HG03378 (cell line): ENCODE measurements at regions not wholly inside any gene's neighbourhood (a gene's known extent, or its start where the extent isn't known, plus 50 kb on each side); places are given as distances from the start of the nearest gene placed in this dataset.

Source experiments
- ATAC-seq: cut with Tn5 transposase; IDR thresholded peaks from one replicate; pipeline ENCODE4 v1.9.1; 2021; ENCODE audit warnings: mild to moderate bottlenecking, moderate library complexity; ENCODE audit not compliant: unreplicated experiment

DNA sequence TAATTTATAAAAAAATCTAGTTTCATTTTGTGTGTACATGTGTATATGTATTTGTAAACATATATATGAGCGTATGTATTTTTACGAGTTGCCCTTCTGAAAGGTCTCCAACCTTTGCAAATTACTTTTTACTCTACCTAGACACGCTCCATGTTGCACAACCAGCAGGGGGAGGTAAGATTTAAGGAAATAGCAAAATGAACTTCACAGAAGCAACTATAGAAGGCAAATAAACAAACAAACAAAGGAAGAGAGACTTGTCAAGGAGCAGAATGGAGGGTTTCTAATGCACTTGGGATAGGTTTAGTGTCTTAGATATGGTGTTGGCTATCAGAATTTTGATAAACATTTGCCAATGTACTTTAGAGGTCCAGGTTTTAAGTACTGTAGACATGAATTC is 820.5 kb upstream of the POU3F3 start:
- ATAC-seq, result no peak

DNA sequence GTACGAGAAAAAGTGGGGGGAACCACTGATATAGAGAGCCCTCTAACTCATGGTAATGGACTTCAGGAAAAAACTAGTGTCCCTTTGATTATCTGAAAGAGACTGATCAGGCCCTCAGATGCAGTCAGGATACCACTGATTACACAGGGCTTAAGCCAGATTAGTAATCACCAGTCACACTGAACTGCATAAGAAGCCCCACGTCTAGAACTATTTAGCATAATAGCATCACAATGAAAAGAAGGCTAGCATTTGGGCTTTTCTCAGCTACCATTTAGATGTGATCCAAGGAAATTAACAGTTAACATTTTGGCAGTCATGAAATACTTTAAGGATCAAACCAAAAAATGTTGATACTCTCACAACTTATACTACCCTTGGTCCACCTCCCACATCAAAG is 813.1 kb upstream of the POU3F3 start:
- ATAC-seq, result no peak

DNA sequence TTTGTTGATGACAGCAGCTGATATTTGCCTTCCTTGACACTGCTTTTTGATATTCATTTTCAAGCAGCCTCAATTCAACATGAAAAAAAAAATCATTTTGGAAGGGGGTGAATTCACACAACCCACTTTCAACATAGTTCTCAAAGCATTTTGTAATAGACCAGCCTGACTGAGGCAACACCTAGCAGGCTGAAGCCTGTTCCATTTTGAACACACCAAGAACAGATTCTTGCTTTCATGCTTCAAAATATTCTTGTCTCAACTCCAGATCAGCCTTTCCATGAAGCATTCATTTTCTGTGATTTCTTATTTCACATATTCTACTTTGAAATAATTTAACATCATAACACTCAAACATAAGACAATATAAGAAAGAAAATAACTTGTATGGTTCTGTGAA is 812.6 kb upstream of the POU3F3 start:
- no peak for ATAC-seq

DNA sequence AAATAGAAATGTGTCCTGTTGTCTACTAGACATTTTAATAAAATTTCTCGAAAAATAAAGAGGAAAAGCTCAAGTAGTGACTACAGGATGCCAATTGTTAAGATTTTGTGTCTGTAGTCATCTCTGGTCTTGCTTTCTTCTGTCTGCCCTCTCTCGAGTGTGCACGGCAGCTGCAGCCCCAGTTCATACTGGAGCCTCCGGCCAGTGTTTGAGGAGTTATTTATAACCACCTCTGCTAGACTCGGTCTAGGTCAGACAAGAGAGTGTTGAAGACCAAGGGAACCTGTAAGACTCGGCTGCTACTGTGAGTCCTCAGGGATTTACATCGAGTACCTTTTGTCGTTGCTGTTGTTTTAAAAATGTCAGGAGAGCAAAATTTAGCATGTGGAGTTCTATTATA is 810.1 kb upstream of the POU3F3 start:
- no peak for ATAC-seq

DNA sequence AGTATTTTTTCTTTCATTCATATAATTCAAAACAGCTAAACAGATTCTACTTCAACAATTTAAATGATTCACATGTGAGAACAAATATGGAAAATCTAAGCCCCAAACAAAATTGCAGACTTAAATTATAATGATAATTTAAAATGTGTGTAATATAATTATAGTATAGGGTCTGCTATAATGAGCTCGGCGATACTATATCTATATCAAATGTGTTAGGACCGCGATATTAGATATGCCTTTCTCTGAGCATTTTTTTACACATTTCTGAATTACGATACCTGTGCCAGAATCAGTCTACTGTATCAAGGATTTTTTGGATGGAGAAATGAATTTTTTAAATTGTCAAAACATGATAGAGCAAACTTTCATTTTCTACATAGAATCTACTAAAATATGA is 808.8 kb upstream of the POU3F3 start:
- ATAC-seq, result no peak

DNA sequence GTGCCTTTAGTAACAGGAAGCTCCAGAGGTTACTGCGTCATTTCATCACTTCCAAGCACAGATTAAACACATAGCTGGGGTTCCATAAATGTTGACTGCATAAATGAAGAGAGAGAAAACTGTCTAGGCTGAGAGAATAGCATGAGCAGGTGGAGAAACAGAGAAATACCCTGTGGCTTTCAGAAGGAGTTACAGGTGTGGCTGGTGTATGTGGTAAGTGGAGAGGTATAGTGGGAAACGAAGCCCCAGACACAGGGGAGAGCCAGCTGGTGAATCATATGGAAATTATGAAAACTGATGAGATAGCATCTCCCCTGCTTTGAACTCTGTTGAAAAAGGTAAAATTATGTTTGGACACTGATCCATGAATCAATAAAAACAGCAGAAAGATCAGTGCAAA is 807.4 kb upstream of the POU3F3 start:
- ATAC-seq, result no peak

DNA sequence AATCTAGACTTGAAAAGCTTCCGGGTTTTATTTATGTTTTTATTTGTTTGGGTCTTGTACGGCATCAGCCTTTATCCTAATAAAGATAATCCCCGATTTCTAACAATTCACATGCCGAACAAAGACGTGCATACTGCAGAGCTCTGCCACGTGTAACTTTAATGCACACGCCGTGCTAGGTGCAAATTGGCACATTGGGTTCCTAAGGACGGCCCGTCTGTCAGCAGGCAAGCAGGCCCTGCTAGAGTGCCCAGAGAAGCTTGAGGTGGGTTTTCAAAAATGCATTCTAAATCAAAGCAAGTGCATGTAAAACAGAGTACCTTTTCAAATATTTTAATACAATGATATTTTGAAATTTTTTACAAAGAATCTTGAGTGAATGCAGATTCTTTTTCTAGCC is 806.4 kb upstream of the POU3F3 start:
- ATAC-seq, result no peak

DNA sequence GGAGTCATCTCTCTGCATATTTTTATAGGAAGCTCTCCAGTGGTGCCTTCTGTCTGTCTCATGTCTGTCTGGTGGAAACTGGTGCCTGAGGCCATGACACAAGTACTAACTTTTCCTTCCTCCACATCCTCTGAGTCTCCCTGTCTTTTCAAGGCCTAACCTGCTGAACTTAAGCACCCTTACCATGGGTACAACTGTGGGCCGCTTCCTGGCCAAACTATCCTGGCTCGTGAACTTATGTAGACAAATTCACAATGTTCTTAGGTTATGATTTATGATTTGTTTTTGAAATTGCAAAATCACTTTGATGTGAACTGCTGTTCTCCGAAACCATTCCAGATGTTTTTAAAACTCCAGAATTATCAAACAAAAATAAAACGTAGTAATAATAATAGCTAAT is 804.5 kb upstream of the POU3F3 start:
- ATAC-seq, result no peak

DNA sequence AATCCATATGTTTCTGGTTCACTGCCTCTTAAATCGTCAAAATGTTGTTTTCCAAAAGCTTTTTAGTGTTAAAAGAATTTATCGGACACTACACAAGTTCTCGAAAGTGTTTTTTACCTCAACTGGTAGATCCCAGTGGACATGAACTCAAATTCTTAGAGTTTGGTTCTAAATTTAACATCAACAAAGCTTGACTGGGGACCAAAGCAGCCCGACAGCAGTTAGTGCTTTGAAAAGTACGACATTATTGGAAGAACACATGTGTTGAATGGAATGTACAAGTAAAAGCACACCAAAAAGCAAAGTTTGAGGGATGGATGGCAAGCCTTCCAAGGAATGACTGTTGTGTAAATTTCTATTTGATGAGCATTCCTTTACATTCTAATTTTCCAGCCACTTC is 803.9 kb upstream of the POU3F3 start:
- ATAC-seq, result no peak

DNA sequence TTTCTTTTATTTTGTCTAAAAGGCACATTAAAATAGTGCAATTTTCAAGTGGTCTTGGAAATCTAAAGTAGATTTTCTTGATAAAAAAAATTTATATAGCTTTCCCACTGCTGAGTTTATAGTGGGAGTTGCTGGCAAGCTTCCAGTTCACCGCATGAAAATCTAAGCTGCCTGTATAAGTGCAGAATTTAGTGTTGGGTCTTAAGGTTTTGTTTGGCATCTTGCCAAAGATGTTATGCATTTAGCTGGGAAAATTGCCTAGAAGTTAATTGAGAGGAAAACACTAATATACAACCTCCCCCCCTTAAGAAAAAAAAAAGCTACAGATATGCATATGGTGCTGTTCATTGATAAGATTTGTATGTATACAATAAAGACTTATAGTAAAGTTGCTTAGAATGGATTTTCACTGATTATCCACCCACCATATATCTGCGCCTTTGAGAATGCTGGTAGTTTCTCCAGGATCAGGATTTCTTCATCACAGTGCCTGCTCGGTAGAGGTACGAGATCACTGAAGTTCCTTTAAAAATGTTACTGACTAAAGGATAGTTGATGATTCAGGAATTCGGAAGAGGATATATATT is 803.2 kb upstream of the POU3F3 start:
- no peak for ATAC-seq

DNA sequence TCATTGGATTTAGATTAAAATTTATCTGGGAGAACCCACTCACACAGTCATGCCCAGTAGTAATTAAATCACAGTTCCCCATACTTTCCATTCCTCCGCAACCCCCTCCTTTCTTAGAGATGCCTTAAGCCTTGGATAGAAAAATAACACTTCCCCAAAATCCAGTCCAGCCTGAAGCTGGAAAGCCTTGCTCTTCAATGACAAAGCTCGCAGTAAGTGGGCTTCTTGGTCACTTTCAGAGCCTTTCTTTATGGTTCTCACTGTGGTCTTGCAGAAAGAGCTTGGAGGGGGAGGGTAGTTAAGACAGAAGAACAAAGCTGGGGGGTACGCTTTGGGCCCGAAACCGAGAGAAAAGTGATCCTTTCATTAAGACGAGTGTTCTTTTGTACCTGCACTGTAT is 802.1 kb upstream of the POU3F3 start:
- no peak for ATAC-seq

DNA sequence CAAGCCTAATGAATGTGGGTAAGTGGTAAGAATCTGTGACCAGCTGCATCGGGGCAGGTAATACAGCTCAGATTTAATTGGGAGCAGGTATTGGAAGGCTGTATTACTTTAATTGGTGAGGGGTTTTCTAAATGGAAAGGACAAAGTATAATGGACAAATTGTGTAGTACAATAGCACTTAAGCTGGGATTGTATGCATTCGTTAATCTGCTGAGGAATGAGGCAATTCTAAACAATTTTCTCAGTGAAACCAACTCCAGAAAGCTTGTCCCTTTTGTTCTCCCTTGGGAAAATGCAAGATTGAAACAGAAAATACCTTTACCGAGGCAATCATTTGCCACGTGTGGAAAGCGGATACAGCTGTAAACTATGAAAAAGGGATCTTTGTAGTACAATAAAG is 801.6 kb upstream of the POU3F3 start:
- no peak for ATAC-seq

DNA sequence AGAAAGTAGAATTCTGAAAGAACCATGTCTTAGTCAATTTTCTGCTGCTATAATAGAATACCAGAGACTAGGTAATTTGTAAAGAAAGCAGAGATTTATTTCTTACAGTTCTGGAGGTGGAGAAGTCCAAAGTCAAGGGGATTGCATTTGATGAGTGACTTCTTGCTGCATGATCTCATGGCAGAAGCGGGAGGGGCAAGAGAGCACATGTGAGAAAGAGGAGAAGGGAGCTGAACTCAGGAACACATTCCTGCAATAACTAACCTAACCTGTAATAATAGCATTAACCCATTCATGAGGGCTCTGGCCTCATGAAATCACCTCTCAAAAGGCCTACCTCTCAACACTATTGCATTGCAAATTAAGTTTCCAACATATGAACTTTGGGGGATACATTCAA is 797.5 kb upstream of the POU3F3 start:
- no peak for ATAC-seq

DNA sequence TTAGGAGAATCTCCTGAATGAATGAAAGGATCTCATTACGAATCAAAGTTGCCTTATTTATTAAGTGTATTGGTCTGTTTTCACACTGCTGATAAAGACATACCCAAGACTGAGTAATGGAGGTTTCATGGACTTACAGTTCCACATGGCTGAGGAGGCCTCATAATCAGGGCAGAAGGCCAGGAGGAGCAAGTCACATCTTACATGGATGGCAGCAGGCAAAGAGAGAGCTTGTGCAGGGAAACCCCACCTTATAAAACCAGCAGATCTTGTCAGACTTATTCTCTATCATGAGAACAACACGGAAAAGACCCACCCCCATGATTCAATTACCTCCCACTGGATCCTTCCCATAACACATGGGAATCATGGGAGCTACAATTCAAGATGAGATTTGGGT is 785.2 kb upstream of the POU3F3 start:
- no peak for ATAC-seq

DNA sequence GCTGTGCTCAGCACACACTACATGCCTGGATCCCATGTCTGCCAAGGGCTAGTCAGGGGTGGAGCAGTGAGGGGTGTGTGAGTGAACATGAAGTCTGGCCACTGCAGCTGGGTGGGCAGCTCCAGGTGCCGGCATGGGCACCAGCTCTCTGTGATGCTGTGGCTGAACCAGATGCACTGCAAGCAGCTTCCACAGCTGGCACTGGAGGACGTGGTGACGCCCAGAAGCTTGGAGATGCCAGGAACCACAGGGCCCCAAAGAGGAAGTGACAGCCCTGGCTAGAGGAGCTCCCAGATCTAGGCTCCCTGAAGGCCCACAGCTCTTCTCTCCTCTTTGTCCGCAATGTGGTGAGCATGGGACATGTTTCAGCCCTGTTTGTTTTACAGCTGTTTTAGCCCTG is 776.3 kb upstream of the POU3F3 start:
- ATAC-seq, result no peak

DNA sequence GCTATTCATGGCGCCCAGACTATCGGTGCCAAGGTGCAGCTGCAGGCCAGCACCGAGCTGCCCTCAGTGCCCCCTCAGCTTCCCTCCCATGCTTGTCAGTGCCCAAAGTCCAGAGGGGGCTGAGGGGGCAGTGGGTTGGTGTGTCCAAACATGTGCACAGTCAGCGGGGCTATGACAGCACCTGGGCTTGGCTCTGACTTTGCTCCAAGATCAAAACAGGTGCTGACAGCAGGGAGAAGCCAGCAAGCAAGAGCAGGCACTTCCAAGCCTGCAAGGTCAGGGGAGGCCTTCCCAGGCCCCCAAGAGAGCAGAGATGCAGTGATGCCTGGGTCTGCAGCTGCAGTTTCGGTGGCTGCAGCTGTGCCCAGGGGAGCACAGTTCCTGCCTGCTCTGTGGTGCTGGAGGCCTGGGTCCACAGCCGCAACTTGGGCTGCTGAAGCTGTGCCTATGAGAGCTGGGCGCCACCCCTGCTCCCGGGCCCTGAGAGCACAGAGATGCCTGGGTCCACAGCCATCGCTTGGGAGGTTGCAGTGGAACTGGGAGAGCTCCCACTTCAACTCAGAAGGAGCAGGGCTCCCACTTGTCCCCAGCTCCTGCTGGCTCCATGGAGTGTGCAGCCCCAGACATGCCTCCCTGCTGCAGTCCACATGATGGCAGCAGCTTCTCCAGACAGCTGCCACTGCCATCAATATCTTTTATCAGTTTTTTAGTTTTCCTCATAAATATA is 775.3 kb upstream of the POU3F3 start:
- no peak for ATAC-seq

DNA sequence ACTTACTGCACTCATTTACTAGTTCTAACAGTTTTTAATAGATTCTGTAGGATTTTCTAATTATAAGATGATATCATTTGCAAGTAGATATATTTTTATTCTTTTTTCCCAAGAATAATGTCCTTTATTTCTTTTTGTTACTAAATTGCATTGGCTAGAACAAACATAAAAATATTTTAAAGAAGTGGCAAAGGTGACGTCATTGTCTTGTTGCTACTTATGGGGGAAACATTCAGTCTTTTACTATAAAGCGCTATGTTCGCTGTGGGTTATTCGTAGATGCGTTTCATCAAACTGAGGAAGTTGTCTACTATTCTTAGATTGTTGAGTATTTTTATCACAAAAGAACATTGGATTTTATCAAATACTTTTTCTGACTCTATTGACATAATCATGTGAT is 765.2 kb upstream of the POU3F3 start:
- no peak for ATAC-seq

DNA sequence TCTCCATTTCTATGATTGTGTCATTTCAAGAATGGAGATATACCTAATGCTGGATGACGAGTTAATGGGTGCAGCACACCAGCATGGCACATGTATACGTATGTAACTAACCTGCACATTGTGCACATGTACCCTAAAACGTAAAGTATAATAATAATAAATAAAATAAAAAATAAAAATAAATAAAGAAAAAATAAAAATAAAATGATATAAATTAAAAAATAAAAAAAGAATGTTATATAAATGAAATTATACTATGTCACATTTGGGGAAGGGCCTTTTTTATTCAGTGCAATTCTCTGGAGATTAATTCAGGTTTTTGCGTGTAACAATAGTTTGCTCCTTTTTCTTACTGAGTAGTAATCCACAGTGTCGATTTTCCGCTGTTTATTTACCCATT is 763.5 kb upstream of the POU3F3 start:
- no peak for ATAC-seq

DNA sequence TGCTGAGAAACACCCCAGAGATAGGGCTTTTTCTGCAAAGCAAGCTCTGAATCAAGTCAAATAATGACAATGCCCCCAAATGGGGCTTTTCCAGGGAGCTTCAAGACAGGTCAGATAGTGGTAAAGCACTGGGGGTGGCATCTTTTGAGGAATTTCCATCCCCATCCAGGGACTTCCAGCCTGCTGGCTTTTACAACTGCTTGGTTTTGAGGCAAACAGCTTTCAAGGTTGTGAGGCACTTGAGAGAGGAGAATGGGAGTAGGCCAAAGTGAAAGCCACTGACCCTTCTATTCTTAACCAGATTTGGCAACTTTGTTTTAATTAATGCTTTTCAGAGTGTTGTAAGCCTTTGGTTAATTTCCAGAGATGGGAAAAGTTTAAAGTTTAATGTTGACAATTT is 762.0 kb upstream of the POU3F3 start:
- no peak for ATAC-seq

DNA sequence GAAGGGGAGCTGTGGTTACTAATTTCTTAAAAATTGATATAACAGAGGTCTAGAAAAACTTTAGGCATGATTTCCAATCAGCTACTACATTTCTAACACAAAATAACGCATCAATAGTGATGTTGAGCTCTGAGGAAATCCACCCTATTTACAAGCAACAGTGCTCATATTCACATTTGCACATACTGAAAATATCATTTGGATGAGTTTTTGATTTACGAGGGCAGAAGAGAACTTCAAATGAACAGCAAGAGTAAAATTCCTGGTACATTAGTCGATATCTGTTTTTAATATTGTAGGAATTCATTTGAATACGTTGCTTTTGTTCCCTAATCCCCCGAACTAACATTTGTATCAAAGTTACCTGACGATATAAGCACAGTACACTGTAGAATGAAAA is 761.0 kb upstream of the POU3F3 start:
- no peak for ATAC-seq

DNA sequence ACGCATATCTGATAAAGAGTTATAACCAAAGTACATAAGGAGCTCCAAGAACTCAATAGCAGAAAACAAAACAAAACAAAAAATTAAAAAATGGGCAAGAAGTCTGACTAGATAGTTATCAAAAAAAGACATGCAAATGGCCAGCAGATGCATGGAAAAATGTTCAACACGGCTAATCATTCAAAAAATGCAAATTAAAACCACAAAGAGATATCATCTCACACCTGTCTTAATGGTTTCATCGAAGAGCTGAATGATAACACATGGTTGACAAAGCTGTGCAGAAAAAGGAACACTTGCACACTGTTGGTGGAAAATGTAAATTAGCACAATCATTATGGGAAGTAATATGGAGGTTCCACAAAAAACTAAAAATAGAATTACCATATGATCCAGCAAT is 751.3 kb upstream of the POU3F3 start:
- no peak for ATAC-seq

DNA sequence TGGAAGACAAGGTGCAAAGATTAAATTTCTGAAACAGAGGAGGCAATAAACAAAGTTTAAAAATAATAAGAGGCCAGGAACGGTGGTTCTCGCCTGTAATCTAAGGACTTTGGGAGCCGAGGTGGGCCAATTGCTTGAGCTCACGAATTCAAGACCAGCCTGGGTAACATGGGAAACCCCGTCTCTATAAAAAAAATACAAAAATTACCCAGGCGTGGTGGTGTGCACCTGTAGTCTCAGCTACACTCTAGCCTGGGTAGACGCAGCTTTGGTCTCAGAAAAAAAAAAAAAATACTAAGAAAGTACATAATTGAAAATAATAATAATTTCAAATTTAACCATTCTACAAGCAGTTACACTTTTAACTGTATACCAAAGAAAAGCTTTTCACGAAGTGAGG is 744.6 kb upstream of the POU3F3 start:
- no peak for ATAC-seq

DNA sequence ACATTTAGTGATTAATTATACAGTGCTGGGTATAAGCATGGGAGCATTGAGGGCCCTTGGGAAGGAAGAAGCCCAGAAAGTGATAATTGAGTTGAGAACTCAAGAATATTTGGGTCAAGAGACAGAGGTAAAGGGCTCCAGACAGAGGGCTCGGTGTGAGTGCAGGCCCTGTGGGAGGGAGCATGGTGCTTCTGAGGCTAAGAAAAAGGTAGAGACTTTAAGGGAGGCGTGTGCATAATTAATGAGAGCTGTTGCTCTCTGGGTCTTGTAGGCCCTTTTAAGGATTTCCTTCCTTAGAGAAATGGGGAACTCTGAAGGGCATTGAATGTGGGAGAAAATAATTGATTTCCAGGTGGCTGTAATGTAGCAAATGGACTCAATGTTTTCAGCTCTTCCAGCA is 735.0 kb upstream of the POU3F3 start:
- ATAC-seq, result no peak
